ENCODE measurements at regions not wholly inside any gene's neighbourhood (a gene's known extent, or its start where the extent isn't known, plus 50 kb on each side); places are given as distances from the start of the nearest gene placed in this dataset.

DNA sequence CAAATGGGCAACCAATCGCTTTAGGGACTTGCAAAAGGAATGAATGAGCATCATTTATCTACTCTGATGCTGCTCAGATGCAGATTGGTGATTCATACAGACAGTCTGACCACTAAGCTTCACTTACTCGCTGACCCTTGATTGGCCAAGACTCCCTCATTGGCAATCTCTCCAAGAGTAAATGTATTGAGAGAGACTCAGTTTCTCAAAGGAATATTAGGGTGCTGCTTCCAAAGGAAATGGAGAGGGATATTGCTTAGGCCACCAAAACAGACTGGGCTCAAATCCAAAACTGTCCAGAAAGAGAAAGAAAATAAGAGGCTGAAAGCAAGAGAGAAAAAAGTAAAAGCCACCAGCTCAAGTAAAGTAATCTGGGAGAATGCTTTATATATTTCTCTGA lies 785.2 kb downstream of the GALC start:
- TF ChIP-seq, protein P1, sequence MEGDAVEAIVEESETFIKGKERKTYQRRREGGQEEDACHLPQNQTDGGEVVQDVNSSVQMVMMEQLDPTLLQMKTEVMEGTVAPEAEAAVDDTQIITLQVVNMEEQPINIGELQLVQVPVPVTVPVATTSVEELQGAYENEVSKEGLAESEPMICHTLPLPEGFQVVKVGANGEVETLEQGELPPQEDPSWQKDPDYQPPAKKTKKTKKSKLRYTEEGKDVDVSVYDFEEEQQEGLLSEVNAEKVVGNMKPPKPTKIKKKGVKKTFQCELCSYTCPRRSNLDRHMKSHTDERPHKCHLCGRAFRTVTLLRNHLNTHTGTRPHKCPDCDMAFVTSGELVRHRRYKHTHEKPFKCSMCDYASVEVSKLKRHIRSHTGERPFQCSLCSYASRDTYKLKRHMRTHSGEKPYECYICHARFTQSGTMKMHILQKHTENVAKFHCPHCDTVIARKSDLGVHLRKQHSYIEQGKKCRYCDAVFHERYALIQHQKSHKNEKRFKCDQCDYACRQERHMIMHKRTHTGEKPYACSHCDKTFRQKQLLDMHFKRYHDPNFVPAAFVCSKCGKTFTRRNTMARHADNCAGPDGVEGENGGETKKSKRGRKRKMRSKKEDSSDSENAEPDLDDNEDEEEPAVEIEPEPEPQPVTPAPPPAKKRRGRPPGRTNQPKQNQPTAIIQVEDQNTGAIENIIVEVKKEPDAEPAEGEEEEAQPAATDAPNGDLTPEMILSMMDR (IDR thresholded peaks at IDR 0.05) = no peak
- TF ChIP-seq POLR2A (IDR thresholded peaks at IDR 0.05) = no peak

Measured in right lobe of liver (tissue), 4 donors.